NCI-H187 treated with DMSO at 0.1 percent for 48 hours (cell line): ENCODE measurements at regions not wholly inside any gene's neighbourhood (a gene's known extent, or its start where the extent isn't known, plus 50 kb on each side); places are given as distances from the start of the nearest gene placed in this dataset.
"Not testable (repeated sequence)": the region's sequence is repeated elsewhere in the genome, so short reads cannot be mapped to it uniquely, and the experiment has no call there.

Experiments
- DNase-seq: peaks from one replicate; lab custom pipeline; 2025; lab: John Stamatoyannopoulos, UW

DNA sequence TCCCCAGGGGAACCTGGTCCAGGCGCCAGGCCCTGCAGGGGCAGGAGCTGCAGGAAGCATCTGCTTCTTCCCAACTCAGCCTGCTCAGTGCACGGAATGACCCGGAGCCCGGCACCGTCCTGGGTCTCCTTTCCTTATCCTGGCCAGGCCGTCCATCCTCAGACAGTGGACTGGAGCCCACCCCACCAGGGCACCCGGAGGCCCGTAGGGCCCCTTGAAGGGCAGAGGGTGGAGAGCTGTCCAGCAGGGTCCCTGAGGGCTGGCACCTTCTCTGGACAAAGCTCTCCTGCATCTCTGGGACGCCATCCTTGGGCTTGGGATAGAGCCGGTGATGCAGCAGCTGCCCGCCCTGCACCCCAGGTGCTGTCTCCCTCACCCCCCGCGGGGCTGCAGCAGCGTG is 207.9 kb downstream of the TMEM121 start:
- not testable (repeated sequence) for DNase-seq

DNA sequence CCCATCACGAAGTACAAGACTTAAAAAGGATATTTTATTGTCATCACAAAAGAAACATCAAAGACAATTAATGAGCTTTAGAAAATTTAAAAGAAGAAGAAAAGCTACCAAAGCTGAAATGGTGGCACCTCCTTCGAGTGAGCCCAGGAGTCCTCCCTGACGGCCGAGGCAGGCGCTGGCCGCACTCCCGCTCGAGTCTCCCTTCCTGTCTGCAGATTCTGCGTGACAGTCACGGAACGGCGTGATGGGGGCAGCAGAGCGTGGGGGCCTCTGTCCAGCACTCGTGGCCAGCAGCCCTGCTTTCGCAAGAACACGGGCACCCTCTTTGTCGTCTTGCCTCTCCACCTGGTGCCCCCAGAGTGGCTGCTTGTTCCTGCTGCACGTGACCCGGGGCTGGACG is 209.9 kb downstream of the TMEM121 start:
- DNase-seq: not testable (repeated sequence)

DNA sequence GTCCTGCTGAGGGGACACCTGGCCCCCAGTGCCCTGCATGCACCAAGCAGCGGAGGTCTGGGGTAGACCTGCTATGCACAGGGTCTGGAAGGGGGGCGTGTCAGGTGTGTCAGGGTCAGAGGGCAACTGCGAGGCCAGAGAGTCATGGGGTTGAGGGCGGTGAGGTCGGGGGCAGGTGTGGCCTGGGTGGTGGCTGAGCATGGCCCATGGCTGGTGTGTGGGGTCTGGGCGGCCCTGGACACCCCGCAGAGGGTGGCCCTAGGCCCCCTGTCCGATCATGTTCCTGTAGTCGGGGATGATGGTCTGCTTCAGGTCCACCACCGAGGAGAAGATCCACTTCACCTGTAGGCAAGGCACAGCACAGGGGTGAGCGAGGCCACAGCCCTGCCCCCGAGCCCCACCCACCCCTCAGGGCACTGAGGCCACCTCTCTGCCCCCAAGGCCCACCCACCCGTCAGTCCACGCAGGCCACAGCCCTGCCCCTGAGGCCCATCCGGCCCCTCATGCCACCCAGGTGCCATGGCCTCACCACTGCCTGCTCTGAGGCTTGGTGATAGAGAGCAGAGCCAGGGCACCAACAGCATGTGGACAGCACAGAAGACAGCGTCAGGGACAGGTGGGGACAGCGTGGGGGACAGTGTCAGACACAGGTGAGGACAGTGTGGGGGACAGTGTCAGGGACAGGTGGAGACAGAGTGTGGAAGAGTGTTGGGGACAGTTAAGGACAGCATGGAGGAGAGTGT is 211.3 kb downstream of the TMEM121 start:
- DNase-seq: no peak

DNA sequence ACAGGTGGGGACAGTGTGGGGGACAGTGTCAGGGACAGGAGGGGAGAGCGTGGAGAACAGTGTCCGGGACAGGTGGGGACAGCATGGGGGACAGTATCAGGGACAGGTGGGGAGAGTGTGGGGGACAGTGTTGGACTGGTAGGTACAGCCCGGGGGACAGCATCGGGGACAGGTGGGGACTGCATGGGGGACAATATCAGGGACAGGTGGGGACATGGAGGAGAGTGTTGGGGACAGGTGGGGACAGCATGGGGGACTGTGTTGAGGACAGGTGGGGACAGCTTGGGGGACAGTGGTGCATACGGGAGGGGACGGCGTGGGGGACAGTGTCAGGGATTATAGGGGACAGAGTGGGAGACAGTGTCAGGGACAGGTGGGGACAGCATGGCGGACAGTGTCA is 212.3 kb downstream of the TMEM121 start:
- no peak for DNase-seq

DNA sequence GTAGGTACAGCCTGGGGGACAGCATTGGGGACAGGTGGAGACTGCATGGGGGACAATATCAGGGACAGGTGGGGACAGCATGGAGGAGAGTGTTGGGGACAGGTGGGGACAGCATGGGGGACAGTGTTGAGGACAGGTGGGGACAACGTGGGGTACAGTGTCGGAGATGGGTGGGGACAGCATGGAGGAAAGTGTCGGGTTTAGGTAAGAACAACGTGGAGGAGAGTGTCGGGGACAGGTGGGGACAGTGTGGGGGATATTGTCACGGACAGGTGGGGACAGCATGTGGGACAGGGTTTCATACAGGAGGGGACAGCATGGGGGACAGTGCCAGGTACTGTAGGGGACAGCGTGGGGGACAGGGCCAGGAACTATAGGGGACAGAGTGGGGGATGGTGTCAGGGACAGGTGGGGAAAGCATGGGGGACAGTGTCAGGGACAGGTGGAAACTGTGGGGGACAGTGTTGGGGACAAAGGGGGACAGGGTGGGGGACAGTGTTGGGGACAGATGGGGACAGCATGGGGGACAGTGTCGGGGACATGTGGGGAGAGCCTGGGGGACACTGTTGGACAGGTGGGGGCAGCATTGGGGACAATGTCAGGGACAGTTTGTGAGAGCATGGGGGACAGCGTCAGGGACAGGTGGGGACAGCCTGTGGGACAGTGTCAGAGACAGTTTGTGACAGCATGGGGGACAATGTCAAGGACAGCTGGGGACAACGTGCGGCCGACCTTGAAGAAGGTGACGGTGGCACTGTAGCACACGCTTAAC is 213.1 kb downstream of the TMEM121 start:
- no peak for DNase-seq

DNA sequence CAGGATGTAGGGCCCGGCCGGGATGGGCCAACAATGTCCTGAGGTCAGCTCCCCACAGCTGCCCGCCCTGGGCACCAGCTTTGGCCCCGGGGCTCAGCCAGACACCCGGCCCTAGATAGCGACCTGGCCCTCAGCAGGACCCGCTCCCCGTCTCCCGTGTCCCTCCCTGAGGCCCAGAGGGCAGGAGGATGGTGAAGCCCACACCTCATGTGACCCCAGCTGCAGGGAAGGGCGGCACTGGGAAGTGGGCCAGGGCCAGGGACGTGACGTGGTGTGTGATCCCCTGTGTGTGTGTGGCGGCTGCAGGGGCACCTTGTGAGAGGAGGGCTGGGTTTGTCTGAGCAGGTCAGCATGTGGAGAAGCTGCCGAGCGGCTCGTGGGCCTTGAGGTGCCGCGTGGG is 213.9 kb downstream of the TMEM121 start:
- not testable (repeated sequence) for DNase-seq

DNA sequence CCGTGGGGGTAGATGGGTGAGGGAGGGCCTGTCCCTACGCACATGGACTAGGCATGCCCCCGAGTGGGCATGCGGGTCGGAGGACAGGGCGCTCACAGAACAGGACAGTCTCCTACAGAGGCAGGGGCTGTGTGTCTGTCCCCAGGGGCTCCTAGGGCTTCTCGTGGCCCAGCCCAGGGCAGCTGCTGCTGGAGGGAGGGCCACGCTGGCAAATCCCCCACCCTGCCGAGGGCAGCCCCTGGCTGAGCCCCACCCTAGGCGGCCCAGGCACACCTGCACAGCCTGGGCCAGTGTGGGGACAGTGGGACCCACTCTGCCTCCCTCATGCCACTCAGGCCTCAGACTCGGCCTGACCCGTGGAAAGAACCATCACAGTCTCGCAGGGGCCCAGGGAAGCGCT is 214.6 kb downstream of the TMEM121 start:
- not testable (repeated sequence) for DNase-seq

DNA sequence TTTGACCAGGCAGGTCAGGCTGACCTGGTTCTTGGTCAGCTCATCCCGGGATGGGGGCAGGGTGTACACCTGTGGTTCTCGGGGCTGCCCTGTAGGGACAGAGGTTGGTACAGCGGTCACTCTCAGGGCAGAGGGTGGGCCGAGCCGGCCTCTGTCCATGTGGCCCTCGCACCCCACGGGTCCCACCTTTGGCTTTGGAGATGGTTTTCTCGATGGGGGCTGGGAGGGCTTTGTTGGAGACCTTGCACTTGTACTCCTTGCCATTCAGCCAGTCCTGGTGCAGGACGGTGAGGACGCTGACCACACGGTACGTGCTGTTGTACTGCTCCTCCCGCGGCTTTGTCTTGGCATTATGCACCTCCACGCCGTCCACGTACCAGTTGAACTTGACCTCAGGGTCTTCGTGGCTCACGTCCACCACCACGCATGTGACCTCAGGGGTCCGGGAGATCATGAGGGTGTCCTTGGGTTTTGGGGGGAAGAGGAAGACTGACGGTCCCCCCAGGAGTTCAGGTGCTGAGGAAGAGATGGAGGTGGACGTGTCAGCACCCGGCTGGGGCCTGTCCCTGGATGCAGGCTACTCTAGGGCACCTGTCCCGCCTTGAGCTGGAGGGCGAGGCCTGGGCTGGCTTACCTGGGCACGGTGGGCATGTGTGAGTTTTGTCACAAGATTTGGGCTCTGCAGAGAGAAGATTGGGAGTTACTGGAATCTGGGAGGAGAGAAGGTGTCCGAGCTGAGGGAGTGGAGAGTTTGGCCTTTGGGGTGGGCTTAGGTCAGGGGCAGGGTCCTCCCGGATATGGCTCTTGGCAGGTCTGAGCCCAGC is 215.5 kb downstream of the TMEM121 start:
- not testable (repeated sequence) for DNase-seq

DNA sequence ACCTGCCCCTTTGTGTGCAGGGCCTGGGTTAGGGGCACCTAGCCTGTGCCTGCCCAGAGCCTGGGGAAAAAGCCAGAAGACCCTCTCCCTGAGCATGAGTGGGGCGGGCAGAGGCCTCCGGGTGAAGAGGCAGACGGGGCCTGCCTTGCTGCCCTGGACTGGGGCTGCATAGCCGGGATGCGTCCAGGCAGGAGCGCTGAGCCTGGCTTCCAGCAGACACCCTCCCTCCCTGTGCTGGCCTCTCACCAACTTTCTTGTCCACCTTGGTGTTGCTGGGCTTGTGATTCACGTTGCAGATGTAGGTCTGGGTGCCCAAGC is 216.1 kb downstream of the TMEM121 start:
- no peak for DNase-seq

DNA sequence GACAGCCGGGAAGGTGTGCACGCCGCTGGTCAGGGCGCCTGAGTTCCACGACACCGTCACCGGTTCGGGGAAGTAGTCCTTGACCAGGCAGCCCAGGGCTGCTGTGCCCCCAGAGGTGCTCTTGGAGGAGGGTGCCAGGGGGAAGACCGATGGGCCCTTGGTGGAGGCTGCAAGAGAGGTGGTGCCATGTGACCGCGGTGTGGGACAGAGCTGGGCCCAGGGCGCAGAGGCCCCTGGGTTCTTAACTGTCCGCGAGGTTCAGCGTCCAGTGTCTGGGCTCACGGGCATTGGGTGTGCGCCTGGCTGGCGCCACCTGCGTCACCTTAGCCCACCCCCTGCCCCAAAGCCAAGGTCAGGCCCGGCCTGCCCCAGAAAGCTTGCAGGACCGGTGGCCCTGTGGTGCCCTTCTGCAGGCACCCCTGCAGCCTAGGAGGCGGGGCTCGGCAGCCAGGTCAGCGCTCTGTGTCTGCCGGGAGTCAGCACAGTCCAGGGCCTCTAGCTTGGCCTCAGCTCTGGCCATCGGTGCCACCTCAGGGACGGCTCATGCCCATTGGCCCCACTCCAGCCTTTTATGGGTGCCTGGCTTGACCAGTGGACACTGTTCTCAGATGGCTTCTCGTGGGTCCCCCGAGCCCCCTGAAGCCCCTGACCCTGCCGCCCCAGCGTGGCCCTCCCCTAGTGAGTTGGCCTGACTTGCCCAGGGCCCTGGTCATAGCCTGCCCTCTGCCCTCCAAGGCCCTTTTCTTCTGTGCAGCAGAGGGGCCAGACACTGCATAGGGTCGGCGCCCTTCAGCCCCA is 216.7 kb downstream of the TMEM121 start:
- DNase-seq: not testable (repeated sequence)

DNA sequence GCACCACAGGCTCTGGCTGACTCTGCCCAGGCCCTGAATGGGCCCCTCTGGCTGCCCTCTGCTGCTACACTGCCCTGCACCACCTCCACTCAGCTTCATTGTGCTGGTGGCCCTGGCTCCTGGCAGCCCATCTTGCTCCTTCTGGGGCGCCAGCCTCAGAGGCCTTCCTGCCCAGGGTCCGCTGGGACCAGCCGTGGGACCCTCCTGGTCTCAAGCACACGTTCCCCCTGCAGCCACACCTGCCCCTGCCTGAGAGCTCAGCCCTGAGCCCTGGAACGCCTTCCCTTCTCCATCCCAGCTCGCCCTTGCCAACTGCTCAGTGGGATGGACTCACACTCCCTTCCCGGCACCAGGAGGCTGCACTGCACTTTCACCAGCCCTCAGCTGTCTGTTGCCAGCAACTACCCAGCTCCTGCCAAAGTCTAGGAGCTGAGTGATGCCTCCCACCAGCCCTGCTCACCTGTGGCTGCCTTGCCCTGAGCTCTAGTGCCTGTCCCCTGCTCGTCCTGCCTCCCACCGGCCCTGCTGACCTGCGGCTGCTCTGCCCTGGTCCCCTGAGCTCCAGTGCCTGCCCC is 217.9 kb downstream of the TMEM121 start:
- not testable (repeated sequence) for DNase-seq

DNA sequence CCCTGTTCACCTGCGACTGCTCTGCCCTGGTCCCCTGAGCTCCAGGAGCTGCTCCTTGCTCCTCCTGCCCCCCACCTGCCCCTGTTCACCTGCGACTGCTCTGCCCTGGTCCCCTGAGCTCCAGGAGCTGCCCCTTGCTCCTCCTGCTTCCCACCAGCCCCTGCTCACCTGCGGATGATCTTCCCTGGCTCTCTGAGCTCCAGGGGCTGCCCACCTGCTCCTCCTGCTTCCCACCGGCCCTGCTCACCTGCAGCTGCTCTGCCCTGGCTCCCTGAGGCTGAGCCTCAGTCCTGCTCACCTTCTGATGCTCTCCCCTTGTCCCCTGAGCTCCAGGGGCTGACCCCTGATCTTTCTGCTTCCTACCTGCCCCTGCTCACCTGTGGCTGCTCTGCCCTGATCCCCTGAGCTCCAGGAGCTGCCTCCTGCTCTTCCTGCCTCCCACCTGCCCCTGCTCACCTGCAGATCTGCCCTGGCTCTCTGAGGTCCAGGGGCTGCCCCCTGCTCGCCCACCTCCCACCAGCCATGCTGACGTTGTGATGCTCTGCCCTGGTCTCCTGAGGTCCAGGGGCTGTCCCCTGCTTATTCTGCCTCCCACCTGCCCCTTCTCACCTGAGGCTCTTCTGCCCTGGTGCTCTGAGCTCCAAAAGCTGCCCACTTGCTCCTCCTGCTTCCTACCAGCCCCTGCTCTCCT is 219.2 kb downstream of the TMEM121 start:
- no peak for DNase-seq

DNA sequence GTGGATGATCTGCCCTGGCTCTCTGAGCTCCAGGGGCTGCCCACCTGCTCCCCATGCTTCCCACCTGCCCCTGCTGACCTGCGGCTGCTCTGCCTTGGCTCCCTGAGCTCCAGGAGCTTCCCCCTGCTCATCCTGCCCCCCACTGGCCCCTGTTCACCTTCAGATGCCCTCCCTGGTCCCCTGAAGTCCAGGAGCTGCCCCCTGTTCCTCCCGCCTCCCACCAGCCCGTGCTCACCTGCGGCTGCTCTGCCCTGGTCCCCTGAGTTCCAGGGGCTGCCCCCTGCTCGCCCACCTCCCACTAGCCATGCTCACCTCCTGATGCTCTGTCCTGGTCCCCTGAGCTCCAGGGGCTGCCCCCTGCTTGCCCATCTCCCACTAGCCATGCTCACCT is 219.7 kb downstream of the TMEM121 start:
- DNase-seq: no peak

DNA sequence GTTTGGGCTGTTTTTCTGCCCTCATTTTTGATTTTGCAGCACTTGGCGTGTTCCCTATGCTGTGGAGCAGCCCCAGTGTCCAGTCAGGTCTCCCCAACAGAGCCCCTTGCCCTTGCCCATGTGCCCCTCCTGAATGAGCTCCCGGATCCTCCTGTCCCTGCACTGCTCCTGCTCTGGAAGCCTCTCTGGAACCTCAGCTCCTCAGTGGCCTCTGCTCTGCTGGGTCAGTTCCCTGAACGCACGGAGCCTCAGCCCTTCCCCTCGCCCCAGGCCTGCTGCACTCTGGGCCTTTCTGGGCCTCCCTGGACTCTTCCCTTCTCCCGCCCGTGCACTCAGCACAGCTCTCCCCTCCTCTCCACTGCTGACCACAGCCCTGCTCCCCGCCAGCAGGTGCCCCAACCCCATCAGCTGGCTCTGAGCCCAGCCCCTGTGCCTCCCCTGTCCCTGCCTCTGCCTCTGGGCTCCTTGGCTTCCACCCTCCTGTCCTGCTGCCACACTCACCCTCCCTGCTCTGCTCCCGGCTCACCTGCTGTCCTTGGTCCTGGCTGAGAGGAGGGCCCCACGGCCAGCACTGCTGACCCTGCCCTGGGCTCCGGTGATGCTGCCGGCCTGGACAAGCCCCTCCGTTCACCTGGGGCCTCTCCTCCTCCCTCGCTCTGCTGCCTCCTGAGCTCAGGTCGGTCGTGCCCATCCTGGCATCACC is 220.6 kb downstream of the TMEM121 start:
- not testable (repeated sequence) for DNase-seq

DNA sequence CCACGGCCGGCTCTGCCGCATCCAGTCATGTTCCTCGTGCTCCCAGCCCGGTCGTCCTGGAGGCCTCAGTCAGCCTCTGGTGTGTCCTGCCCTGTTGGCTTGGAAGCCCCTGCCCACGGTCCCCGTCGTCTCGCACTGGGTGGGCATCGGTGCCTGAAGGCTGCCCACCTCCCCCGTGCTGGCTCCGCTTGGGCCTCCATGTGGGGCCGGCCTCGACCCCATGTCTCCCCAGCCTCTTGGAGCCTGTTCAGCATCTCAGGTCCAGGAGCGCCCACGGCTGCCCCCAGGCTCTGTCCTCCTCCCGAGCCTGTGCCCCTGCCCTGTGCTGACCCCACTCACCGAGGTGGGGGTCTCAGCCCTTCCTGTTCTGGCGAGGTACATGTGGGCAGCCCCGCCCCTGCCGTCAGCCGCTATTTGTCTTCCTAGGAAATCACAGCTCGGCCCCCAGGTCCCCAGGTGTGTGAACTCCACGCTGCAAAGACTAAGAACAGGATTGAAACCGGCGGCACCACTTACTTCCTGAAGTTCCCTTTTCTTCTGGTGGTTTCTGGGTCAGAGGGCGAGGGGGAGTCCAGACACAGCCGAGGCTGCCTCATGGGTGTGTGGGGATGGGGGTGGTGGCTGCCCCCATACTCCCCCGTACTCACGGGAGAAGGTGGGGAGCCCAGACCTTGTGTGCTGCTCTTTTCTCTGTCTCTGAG is 221.3 kb downstream of the TMEM121 start:
- not testable (repeated sequence) for DNase-seq

DNA sequence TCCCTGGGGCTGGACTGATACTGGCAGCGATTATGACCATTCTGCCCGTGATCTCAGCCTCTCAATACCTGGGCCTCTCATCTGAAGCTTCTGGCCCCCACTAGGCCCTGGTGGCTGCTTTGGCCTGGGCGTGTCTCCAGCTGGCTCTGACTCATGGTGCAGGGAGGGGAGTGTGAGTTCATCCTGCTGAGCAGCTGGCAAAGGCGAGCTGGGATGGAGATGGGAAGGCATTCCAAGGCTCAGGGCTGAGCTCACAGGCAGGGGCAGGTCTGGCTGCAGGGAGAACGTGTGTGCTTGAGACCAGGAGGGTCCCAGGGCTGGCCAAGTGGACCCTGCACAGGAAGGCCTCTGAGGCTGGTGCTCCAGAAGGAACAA is 221.8 kb downstream of the TMEM121 start:
- DNase-seq: no peak

DNA sequence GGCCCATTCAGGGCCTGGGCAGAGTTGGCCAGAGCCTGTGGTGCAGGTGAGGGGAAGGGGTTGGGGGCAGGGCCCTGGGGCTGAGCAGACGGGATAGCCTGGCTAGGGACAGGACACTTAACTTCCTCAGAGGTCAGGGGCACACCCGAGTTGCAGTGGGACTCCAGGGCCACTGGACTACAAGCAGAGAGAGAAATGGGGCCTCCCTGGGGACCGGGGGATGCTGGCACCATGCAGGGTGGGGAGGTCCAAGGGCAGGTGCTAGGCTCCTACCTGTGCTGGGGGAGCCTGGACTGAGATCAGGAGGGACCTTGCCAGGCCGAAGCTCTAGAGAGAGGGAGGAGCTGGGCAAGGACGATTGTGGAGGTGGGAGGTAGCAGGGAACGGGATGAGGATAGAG is 222.3 kb downstream of the TMEM121 start:
- not testable (repeated sequence) for DNase-seq

DNA sequence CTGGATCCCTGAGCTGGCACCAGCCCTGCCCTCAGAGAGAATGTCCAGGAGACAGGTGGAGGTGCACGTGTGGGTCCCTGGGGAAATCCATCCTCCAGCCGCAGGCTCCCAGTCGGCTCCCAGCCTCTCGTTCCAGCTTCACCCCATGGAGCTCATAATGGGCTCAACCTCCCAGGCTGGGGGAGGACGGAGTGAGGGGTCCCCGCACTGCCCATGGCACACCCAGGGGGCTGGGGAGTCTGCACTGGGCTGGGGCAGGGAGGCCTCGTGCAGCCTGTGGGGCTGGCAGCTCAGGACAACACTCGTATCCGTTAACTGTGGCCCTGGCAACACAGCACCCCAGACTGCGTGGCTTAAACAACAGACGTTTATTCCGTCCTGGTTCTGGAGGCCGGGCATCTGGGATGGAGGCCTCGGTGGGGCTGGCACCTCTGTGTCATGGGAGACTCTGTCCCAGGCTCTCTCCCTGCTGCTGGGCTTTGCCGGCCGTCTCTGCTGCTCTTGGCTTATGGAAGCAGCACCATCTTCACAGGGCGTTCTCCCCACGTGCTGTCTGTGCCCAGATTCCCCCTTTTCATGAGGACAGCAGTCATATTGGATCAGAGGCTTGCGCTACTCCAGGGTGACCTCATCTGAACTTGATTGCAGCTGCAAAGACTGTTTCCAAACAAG is 223.6 kb downstream of the TMEM121 start:
- not testable (repeated sequence) for DNase-seq

DNA sequence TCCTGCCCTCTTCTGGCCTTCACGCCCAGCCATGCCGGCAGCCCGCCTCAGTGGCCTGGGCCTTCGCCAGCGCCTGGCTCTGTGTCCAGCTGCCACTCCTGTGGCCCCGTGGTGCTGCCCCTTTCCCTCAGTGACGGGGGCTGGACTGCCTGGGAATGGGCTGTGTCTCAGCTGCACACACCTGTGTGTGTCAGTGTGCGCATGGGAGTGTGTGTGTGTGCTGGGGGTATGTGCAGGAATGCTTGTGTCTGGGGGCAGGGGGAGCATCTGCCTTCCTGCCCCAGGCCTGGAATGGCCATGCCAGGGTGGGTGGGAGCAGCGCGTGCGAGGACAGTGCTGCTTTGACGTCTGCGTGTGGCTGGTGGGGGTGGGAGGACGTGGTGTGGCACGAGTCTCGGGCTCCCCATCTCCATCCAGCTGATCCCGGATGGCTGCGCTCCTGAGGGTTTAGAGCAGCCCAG is 224.9 kb downstream of the TMEM121 start:
- not testable (repeated sequence) for DNase-seq
